ENCODE measurements at regions not wholly inside any gene's neighbourhood (a gene's known extent, or its start where the extent isn't known, plus 50 kb on each side); places are given as distances from the start of the nearest gene placed in this dataset.

DNA sequence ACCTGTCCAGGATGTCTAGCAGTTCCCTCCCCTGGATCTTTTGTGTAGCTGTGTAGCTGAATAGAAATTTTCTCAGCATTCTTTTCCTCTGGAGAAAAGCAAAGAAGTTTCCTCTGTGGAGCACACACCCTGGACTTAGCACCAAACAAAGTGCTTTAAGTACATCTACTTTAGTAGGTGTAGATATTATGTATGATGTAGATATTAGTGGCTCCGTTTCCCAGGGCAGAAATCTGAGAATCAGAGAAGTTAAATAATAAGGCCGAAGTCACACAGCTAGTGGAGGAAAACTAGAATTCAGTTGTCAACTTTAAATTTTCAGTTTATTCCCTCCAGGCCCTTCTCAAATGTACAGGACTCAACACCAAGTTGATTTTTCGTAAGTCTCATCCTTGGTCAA lies 401.7 kb upstream of the NR2F2 start:
- H3K4me3 ChIP-seq: no peak overlapping the region

DNA sequence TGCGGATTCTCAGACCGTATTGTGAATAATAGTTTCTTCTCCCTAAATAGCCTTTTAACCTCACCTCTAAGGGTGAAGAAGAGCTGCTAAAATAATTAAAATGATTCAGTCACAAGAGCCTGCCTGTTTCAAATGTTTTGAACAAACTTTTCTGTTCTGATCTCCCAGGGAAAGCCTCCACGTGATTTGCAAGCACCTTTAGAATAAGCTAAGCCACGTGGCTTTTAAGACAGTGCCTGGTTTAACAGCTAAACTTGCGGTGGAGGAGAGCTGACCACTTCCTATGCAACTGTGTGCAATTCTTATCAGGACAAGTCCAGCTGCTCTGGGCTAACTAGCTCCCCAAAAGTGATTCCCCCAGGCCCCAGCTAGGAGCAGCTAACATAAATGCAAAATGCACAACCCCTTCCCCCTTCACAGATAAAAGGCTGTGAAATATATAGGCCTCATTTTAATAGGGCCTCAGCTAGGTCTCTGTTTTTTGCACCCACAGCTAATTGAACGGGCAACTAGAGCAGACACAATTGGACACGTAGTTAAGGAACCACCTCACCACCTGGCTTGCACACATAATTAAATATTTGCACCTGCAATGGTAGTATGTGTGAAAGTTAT lies 401.2 kb upstream of the NR2F2 start:
- no peaks in the 10 kb centered on the region for H3K4me1 ChIP-seq
- no peak for ATAC-seq

More for the DNA sequence above, 401.7 kb upstream of the NR2F2 start:
- Histone ChIP-seq H3K27ac (no peak overlapping the region), H3K27me3 (no peaks in the 10 kb centered on the region), H3K9me3 (no peaks in the 10 kb centered on the region), H3K4me1 (no peaks in the 10 kb centered on the region), H3K36me3 (replicated peaks in 1 of 2; ENCODE audit: insufficient read depth in 1 of 2, low read depth in 2 of 2) (no peaks in the 10 kb centered on the region)
- WGBS, 2 donors: 80 to 89% methylated on average over 3 of the region's 3 CpGs
- DNase-seq (no peak), ATAC-seq (no peak)
- TF ChIP-seq POLR2A (IDR thresholded peaks at IDR 0.05): no peak
- TF ChIP-seq, protein P1, sequence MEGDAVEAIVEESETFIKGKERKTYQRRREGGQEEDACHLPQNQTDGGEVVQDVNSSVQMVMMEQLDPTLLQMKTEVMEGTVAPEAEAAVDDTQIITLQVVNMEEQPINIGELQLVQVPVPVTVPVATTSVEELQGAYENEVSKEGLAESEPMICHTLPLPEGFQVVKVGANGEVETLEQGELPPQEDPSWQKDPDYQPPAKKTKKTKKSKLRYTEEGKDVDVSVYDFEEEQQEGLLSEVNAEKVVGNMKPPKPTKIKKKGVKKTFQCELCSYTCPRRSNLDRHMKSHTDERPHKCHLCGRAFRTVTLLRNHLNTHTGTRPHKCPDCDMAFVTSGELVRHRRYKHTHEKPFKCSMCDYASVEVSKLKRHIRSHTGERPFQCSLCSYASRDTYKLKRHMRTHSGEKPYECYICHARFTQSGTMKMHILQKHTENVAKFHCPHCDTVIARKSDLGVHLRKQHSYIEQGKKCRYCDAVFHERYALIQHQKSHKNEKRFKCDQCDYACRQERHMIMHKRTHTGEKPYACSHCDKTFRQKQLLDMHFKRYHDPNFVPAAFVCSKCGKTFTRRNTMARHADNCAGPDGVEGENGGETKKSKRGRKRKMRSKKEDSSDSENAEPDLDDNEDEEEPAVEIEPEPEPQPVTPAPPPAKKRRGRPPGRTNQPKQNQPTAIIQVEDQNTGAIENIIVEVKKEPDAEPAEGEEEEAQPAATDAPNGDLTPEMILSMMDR (IDR thresholded peaks at IDR 0.05): no peak
- intact Hi-C loops (cut with DNase I): no loop called here

DNA sequence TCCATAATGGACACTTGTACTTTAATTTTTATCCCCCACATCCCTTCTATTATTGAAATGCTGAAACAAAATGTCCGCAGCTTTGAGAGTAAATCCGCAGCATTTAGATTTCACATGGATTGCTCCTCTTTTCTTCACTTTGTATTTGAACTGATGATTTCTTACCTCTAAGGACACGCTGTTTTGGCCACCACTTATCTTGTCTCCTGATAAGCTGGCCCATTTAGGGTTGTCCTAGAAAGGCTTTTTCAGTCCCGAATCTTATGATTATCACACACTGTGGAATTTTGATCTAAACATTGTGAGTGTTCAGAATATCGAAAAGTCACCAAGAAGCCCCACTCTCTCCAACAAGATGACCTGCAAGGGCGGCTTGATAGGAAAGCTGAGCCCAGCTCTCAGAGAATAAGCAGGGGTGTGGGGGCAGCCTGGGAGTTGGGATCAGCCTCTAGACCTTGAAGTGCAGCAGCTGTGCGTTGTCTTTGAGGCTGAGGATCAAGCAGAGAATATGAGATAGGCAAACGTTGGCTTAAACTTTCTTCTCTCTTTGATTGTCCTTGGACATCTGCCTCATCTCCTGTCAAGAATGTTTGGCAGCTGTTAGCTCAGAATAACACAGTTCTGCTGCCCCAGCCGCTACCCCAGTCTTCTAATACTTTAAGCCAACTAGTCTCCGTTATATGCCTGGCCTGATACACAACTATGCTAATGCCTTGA lies 399.7 kb upstream of the NR2F2 start:
- Histone ChIP-seq H3K36me3 (replicated peaks in 1 of 2; ENCODE audit: insufficient read depth in 1 of 2, low read depth in 2 of 2) (no peaks in the 10 kb centered on the region), H3K4me1 (no peaks in the 10 kb centered on the region), H3K27me3 (no peaks in the 10 kb centered on the region), H3K27ac (no peak overlapping the region), H3K4me3 (no peak overlapping the region), H3K9me3 (no peaks in the 10 kb centered on the region)
- ATAC-seq (no peak), DNase-seq (no peak)
- 57 to 69% methylated on average over 10 of the region's 10 CpGs for WGBS, 2 donors
- intact Hi-C loops (cut with DNase I): no loop called here
- TF ChIP-seq POLR2A (IDR thresholded peaks at IDR 0.05): no peak
- TF ChIP-seq, protein P1 (IDR thresholded peaks at IDR 0.05): no peak

More for the DNA sequence above, 401.2 kb upstream of the NR2F2 start:
- H3K4me3 ChIP-seq: no peak overlapping the region
- H3K9me3 ChIP-seq: no peaks in the 10 kb centered on the region
- no peaks in the 10 kb centered on the region for H3K27me3 ChIP-seq
- DNase-seq: no peak
- intact Hi-C loops (cut with DNase I): no loop called here
- whole genome bisulfite sequencing, 2 donors: 65 to 72% methylated on average over 7 of the region's 7 CpGs
- TF ChIP-seq, protein P1 (IDR thresholded peaks at IDR 0.05): no peak
- TF ChIP-seq POLR2A (IDR thresholded peaks at IDR 0.05): no peak
- no peaks in the 10 kb centered on the region for H3K36me3 ChIP-seq (replicated peaks in 1 of 2; ENCODE audit: insufficient read depth in 1 of 2, low read depth in 2 of 2)
- H3K27ac ChIP-seq: no peak overlapping the region

DNA sequence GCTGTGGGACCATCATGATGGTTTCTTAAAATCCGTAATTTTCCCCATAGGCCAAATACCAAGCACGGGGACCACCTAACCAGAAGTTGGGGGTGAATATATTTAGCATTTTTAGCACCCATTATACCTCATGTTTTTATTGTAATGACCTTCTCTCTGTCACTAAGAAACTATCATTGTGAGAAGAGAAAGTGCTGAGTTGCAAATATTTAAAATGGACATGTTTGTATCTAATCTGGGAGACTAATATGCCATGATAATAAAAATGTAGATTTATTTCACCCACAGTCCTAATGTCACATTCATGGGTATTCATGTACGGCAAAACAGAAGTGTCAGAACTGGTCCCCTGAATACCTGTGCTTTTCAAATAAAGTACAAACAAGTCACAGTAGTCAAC lies 398.9 kb upstream of the NR2F2 start:
- no peaks in the 10 kb centered on the region for H3K9me3 ChIP-seq
- ATAC-seq (no peak), DNase-seq (no peak)
- H3K27me3 ChIP-seq: no peaks in the 10 kb centered on the region
- no peaks in the 10 kb centered on the region for H3K36me3 ChIP-seq (replicated peaks in 1 of 2; ENCODE audit: insufficient read depth in 1 of 2, low read depth in 2 of 2)
- H3K4me3 ChIP-seq: no peak overlapping the region
- H3K27ac ChIP-seq: no peak overlapping the region
- WGBS, 2 donors: 75 to 85% methylated on average over 3 of the region's 3 CpGs
- H3K4me1 ChIP-seq: no peaks in the 10 kb centered on the region
- no peak for TF ChIP-seq POLR2A (IDR thresholded peaks at IDR 0.05)
- TF ChIP-seq, protein P1 (IDR thresholded peaks at IDR 0.05): no peak
- intact Hi-C loops (cut with DNase I): no loop called here

DNA sequence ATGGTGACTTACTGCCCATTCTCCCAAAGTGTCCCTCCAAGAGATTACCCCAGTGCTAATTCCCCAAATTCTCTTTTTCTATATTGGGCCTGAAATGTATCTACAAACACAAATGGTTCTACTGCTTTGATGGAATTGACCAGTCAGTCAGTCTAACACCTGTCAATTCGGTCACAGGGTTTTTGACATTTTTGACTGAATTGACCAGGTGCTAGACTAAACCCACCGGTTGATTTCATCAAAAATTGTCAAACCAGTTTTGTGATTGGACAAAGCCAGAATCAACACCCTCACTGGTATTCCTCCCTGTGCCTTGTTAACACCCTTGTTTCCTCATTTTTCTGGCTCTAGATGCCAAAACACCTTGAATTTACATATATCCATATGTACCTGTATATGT lies 398.4 kb upstream of the NR2F2 start:
- Histone ChIP-seq H3K27ac (no peak overlapping the region), H3K4me3 (no peak overlapping the region), H3K36me3 (replicated peaks in 1 of 2; ENCODE audit: insufficient read depth in 1 of 2, low read depth in 2 of 2) (no peaks in the 10 kb centered on the region), H3K27me3 (no peaks in the 10 kb centered on the region), H3K4me1 (no peaks in the 10 kb centered on the region), H3K9me3 (no peaks in the 10 kb centered on the region)
- ATAC-seq (no peak), DNase-seq (no peak)
- 69 to 90% methylated on average over 2 of the region's 2 CpGs for WGBS, 2 donors
- intact Hi-C loops (cut with DNase I): no loop called here
- TF ChIP-seq, protein P1 (IDR thresholded peaks at IDR 0.05): no peak
- no peak for TF ChIP-seq POLR2A (IDR thresholded peaks at IDR 0.05)

Measured in body of pancreas (tissue), 4 donors.